Keratinocyte (primary cell): ENCODE measurements at regions not wholly inside any gene's neighbourhood (a gene's known extent, or its start where the extent isn't known, plus 50 kb on each side); places are given as distances from the start of the nearest gene placed in this dataset.

Source experiments
- DNase-seq: peaks from one replicate; pipeline ENCODE4 v3.0.0-alpha.2; 2011; ENCODE audit warnings: low read depth, missing footprints, low spot score
- FAIRE-seq: peaks from 2 replicates; lab custom pipeline; 2011; peaks lifted over from hg19 to GRCh38; lab: Jason Lieb, UNC
- H2AFZ ChIP-seq: 2 replicates; pipeline ENCODE4 v1.6.0; 2012; ENCODE audit warnings: low read length, control low read depth, inconsistent platforms; ENCODE audit not compliant: control insufficient read depth
- H3K27ac ChIP-seq: 2 replicates; pipeline ENCODE4 v1.5.1; 2011; ENCODE audit warnings: low read length; ENCODE audit not compliant: control insufficient read depth, insufficient read depth
- H3K27me3 ChIP-seq: 3 replicates; pipeline ENCODE4 v1.6.0; 2011; ENCODE audit warnings: low read length; ENCODE audit not compliant: control insufficient read depth, insufficient read depth; ENCODE audit errors: extremely low read depth
- H3K36me3 ChIP-seq, 2 experiments: 2 replicates in 1 of 2; 3 replicates in 1 of 2; pipeline ENCODE4 v1.5.1; 2011; ENCODE audit warnings: low read length in 2 of 2, mild to moderate bottlenecking in 1 of 2; ENCODE audit not compliant: control insufficient read depth in 2 of 2, insufficient read depth in 2 of 2; ENCODE audit errors: extremely low read depth in 1 of 2
- H3K4me1 ChIP-seq: 3 replicates; pipeline ENCODE4 v1.5.1; 2011; ENCODE audit warnings: low read length; ENCODE audit not compliant: control insufficient read depth, insufficient read depth; ENCODE audit errors: extremely low read depth
- H3K4me2 ChIP-seq: 3 replicates; pipeline ENCODE4 v1.6.0; 2011; ENCODE audit warnings: low read depth, low read length; ENCODE audit not compliant: control insufficient read depth, insufficient read depth; ENCODE audit errors: extremely low read depth
- H3K4me3 ChIP-seq, 3 experiments: fragments of 200-600 bp in 1 of 3; sonication (generic) in 1 of 3; 2 replicates in 2 of 3; 3 replicates in 1 of 3; pipeline ENCODE4 v1.5.1; 2011 to 2016; ENCODE audit warnings: low read length in 3 of 3, mild to moderate bottlenecking in 3 of 3, control low read depth in 2 of 3, inconsistent platforms in 1 of 3, low read depth in 1 of 3, mixed read lengths in 1 of 3, mixed run types in 1 of 3, moderate library complexity in 1 of 3; ENCODE audit not compliant: control insufficient read depth in 2 of 3, insufficient read depth in 2 of 3; ENCODE audit errors: extremely low read depth in 1 of 3
- H3K79me2 ChIP-seq: 2 replicates; pipeline ENCODE4 v1.6.0; 2012; ENCODE audit warnings: low read length; ENCODE audit not compliant: control insufficient read depth, insufficient read depth
- H3K9ac ChIP-seq: 3 replicates; pipeline ENCODE4 v1.6.0; 2011; ENCODE audit warnings: low read length; ENCODE audit not compliant: control insufficient read depth, insufficient read depth; ENCODE audit errors: extremely low read depth
- H3K9me1 ChIP-seq: 3 replicates; pipeline ENCODE4 v1.6.0; 2011; ENCODE audit warnings: low read length; ENCODE audit not compliant: control insufficient read depth, insufficient read depth; ENCODE audit errors: extremely low read depth
- H3K9me3 ChIP-seq: 2 replicates; pipeline ENCODE4 v1.5.1; 2012; ENCODE audit warnings: low read depth, low read length; ENCODE audit not compliant: control insufficient read depth
- H4K20me1 ChIP-seq: 3 replicates; pipeline ENCODE4 v1.6.0; 2011; ENCODE audit warnings: low read length; ENCODE audit not compliant: control insufficient read depth, insufficient read depth; ENCODE audit errors: extremely low read depth
- CTCF ChIP-seq, 3 experiments: IDR thresholded peaks in 1 of 3; conservative IDR thresholded peaks in 1 of 3; optimal IDR thresholded peaks in 1 of 3; 2 replicates in 2 of 3; 3 replicates in 1 of 3; pipeline versions ENCODE3 to v1.5.1; 2011; ENCODE audit warnings: low read length in 3 of 3, mild to moderate bottlenecking in 3 of 3, moderate library complexity in 2 of 3, control low read depth in 1 of 3, inconsistent platforms in 1 of 3; ENCODE audit not compliant: insufficient read depth in 2 of 3; ENCODE audit errors: extremely low read depth in 1 of 3
- EZH2 ChIP-seq: IDR thresholded peaks from one replicate; pipeline ENCODE4 v1.6.1; 2012; ENCODE audit warnings: inconsistent platforms, mild to moderate bottlenecking, low read length, moderate library complexity
- dilution Hi-C: fragments of 300-500 bp; cut with MboI; formaldehyde crosslinking; loops from one replicate; pipeline ENCODE4 v1.7.0; 2020; ENCODE audit warnings: low sequenced_read_pairs; ENCODE audit not compliant: extremely low pct_ligation_motif_present

- DNase-seq (no peak), FAIRE-seq (no peak)
- no peaks in the 10 kb centered on the region for H3K9me1 ChIP-seq
- H3K36me3 ChIP-seq: no peaks in the 10 kb centered on the region
- no peaks in the 10 kb centered on the region for H3K27me3 ChIP-seq
- no peaks in the 10 kb centered on the region for H4K20me1 ChIP-seq
- H3K9me3 ChIP-seq: no peaks in the 10 kb centered on the region
- no peak overlapping the region for H3K27ac ChIP-seq
- H3K4me3 ChIP-seq: no peak overlapping the region
- no peak overlapping the region for H3K4me2 ChIP-seq
- H3K79me2 ChIP-seq: no peaks in the 10 kb centered on the region
- dilution Hi-C loops: no loop called here
- TF ChIP-seq EZH2 (no peak), CTCF (optimal IDR thresholded peaks at IDR 0.05 in 1 of 3, IDR thresholded peaks at IDR 0.05 in 1 of 3, conservative IDR thresholded peaks at IDR 0.05 in 1 of 3; ENCODE audit: extremely low read depth in 1 of 3, insufficient read depth in 2 of 3, low read length in 3 of 3) (no peak)
- H3K4me1 ChIP-seq: no peaks in the 10 kb centered on the region
- no peak overlapping the region for H3K9ac ChIP-seq
- no peak overlapping the region for H2AFZ ChIP-seq
Observed at GRCh38 chr2:185050804-185051203, 452.5 kb downstream of the ZNF804A start.

- H3K4me2 ChIP-seq: no peak overlapping the region
- dilution Hi-C loops: no loop called here
- no peaks in the 10 kb centered on the region for H3K9me3 ChIP-seq
- no peak overlapping the region for H3K9ac ChIP-seq
- no peaks in the 10 kb centered on the region for H3K9me1 ChIP-seq
- H3K4me1 ChIP-seq: no peaks in the 10 kb centered on the region
- H3K4me3 ChIP-seq: no peak overlapping the region
- no peak overlapping the region for H3K27ac ChIP-seq
- FAIRE-seq (no peak), DNase-seq (no peak)
- H4K20me1 ChIP-seq: no peaks in the 10 kb centered on the region
- no peaks in the 10 kb centered on the region for H3K36me3 ChIP-seq
- no peak overlapping the region for H2AFZ ChIP-seq
- H3K27me3 ChIP-seq: no peaks in the 10 kb centered on the region
- no peaks in the 10 kb centered on the region for H3K79me2 ChIP-seq
- TF ChIP-seq EZH2 (no peak), CTCF (optimal IDR thresholded peaks at IDR 0.05 in 1 of 3, IDR thresholded peaks at IDR 0.05 in 1 of 3, conservative IDR thresholded peaks at IDR 0.05 in 1 of 3; ENCODE audit: extremely low read depth in 1 of 3, insufficient read depth in 2 of 3, low read length in 3 of 3) (no peak)
Observed at GRCh38 chr2:185063761-185064160, 465.4 kb downstream of the ZNF804A start.
